WTC11 (cell line): ENCODE measurements at regions not wholly inside any gene's neighbourhood (a gene's known extent, or its start where the extent isn't known, plus 50 kb on each side); places are given as distances from the start of the nearest gene placed in this dataset.

ENCODE experiments used
- ATAC-seq: fragments of 200-7000 bp; cut with Tn5 transposase; 2 replicates; pipeline ENCODE4 v1.10.0; 2021; ENCODE audit warnings: mild to moderate bottlenecking, moderate library complexity
- CTCF ChIA-PET: fragments of 300-600 bp; sonication (Branson Sonifier 250); formaldehyde crosslinking; loops from one replicate; lab custom pipeline; 2021; ENCODE audit warnings: antibody characterized with exemption; lab: Charles Lee
- POLR2A ChIA-PET: fragments of 350-600 bp; sonication (Branson Sonifier 250); formaldehyde crosslinking; loops from one replicate; lab custom pipeline; 2021; ENCODE audit warnings: antibody characterized with exemption; lab: Charles Lee
- DNase-seq: peaks from one replicate; pipeline ENCODE4 v3.0.0; 2021; ENCODE audit warnings: low spot score
- H3K27ac Mint-ChIP-seq: 2 replicates; pipeline ENCODE4 v1.8.0; 2021; ENCODE audit warnings: mixed read lengths
- H3K27me3 Mint-ChIP-seq: 2 replicates; pipeline ENCODE4 v1.8.0; 2021; ENCODE audit warnings: low read depth, mild to moderate bottlenecking, moderate library complexity, mixed read lengths
- H3K36me3 Mint-ChIP-seq: 2 replicates; pipeline ENCODE4 v1.8.0; 2021; ENCODE audit warnings: mixed read lengths
- H3K4me1 Mint-ChIP-seq: 2 replicates; pipeline ENCODE4 v1.8.0; 2022; ENCODE audit warnings: mixed read lengths
- H3K4me3 Mint-ChIP-seq: 2 replicates; pipeline ENCODE4 v1.8.0; 2021; ENCODE audit warnings: mild to moderate bottlenecking, moderate library complexity, mixed read lengths
- H3K9me3 Mint-ChIP-seq: 2 replicates; pipeline ENCODE4 v1.8.0; 2021; ENCODE audit warnings: mixed read lengths
- ATF3 ChIP-seq: sonication (generic); formaldehyde crosslinking; conservative IDR thresholded peaks from 2 replicates; pipeline ENCODE4 v1.8.1; 2022; ENCODE audit warnings: mild to moderate bottlenecking, missing genetic modification reagents
- ELF4 ChIP-seq: sonication (generic); formaldehyde crosslinking; IDR thresholded peaks from 2 replicates; pipeline ENCODE4 v1.8.1; 2022; ENCODE audit warnings: low read depth, mild to moderate bottlenecking, moderate library complexity, missing genetic modification reagents
- ETV6 ChIP-seq: sonication (generic); formaldehyde crosslinking; IDR thresholded peaks from 2 replicates; pipeline ENCODE4 v1.8.1; 2022; ENCODE audit warnings: mild to moderate bottlenecking, missing genetic modification reagents
- FOXJ3 ChIP-seq: sonication (generic); formaldehyde crosslinking; IDR thresholded peaks from 2 replicates; pipeline ENCODE4 v1.9.0; 2021; ENCODE audit warnings: missing genetic modification reagents, mild to moderate bottlenecking, borderline replicate concordance
- GRHL2 ChIP-seq: fragments of 250-450 bp; sonication (Bioruptor Pico); IDR thresholded peaks from 2 replicates; pipeline ENCODE4 v1.8.0; 2022; ENCODE audit warnings: mild to moderate bottlenecking, moderate library complexity; ENCODE audit not compliant: insufficient replicate concordance, severe bottlenecking
- KAT7 ChIP-seq: sonication (generic); formaldehyde crosslinking; IDR thresholded peaks from 2 replicates; pipeline ENCODE4 v1.8.1; 2023; ENCODE audit warnings: missing genetic modification reagents, mild to moderate bottlenecking, borderline replicate concordance
- MYBL2 ChIP-seq: sonication (generic); formaldehyde crosslinking; IDR thresholded peaks from 2 replicates; pipeline ENCODE4 v1.8.1; 2023; ENCODE audit warnings: mild to moderate bottlenecking, moderate library complexity, missing genetic modification reagents
- NFATC4 ChIP-seq: fragments of 250-450 bp; sonication (Bioruptor Pico); IDR thresholded peaks from 2 replicates; pipeline ENCODE4 v1.9.0; 2021; ENCODE audit warnings: mild to moderate bottlenecking
- NR2C2 ChIP-seq: sonication (generic); formaldehyde crosslinking; IDR thresholded peaks from 2 replicates; pipeline ENCODE4 v1.8.0; 2022; ENCODE audit warnings: mild to moderate bottlenecking, missing genetic modification reagents
- PREB ChIP-seq: sonication (generic); formaldehyde crosslinking; IDR thresholded peaks from 2 replicates; pipeline ENCODE4 v1.8.1; 2022; ENCODE audit warnings: mild to moderate bottlenecking, missing genetic modification reagents, moderate library complexity, borderline replicate concordance
- SMAD4 ChIP-seq: sonication (generic); formaldehyde crosslinking; IDR thresholded peaks from 2 replicates; pipeline ENCODE4 v1.8.0; 2022; ENCODE audit warnings: mild to moderate bottlenecking, missing genetic modification reagents
- SOX15 ChIP-seq: fragments of 250-450 bp; sonication (Bioruptor Pico); IDR thresholded peaks from 2 replicates; pipeline ENCODE4 v1.9.0; 2021; ENCODE audit warnings: mild to moderate bottlenecking
- SP1 ChIP-seq: sonication (generic); formaldehyde crosslinking; conservative IDR thresholded peaks from 2 replicates; pipeline ENCODE4 v1.8.1; 2022; ENCODE audit warnings: missing genetic modification reagents
- USF1 ChIP-seq: sonication (generic); formaldehyde crosslinking; IDR thresholded peaks from 2 replicates; pipeline ENCODE4 v1.8.0; 2022; ENCODE audit warnings: mild to moderate bottlenecking, missing genetic modification reagents
- ZNF138 ChIP-seq: sonication (generic); formaldehyde crosslinking; conservative IDR thresholded peaks from 2 replicates; pipeline ENCODE4 v1.8.1; 2022; ENCODE audit warnings: mild to moderate bottlenecking, moderate library complexity, missing genetic modification reagents
- ZNF416 ChIP-seq: fragments of 250-450 bp; sonication (Bioruptor Pico); IDR thresholded peaks from 2 replicates; pipeline ENCODE4 v1.9.0; 2021; ENCODE audit warnings: mild to moderate bottlenecking, inconsistent platforms
- ZNF423 ChIP-seq: fragments of 250-450 bp; sonication (Bioruptor Pico); IDR thresholded peaks from 2 replicates; pipeline ENCODE4 v2.1.2; 2022; ENCODE audit warnings: mild to moderate bottlenecking, moderate library complexity
- ZNF425 ChIP-seq: fragments of 250-450 bp; sonication (Bioruptor Pico); conservative IDR thresholded peaks from 2 replicates; pipeline ENCODE4 v1.9.0; 2021; ENCODE audit warnings: mild to moderate bottlenecking
- TF ChIP-seq, protein P1 (sequence below): sonication (generic); formaldehyde crosslinking; IDR thresholded peaks from 2 replicates; pipeline ENCODE4 v1.8.1; 2022; ENCODE audit warnings: mild to moderate bottlenecking, moderate library complexity, missing genetic modification reagents
- TF ChIP-seq, protein P2 (sequence below): sonication (generic); formaldehyde crosslinking; IDR thresholded peaks from 2 replicates; pipeline ENCODE4 v1.8.0; 2022; ENCODE audit warnings: missing genetic modification reagents
- TF ChIP-seq, protein P3 (sequence below): fragments of 250-450 bp; sonication (Bioruptor Pico); IDR thresholded peaks from 2 replicates; pipeline ENCODE4 v2.1.2; 2022; ENCODE audit warnings: mild to moderate bottlenecking, moderate library complexity
- TF ChIP-seq, protein P4 (sequence below): sonication (generic); formaldehyde crosslinking; IDR thresholded peaks from 2 replicates; pipeline ENCODE4 v1.8.0; 2023; ENCODE audit warnings: missing genetic modification reagents, mild to moderate bottlenecking, borderline replicate concordance

DNA sequence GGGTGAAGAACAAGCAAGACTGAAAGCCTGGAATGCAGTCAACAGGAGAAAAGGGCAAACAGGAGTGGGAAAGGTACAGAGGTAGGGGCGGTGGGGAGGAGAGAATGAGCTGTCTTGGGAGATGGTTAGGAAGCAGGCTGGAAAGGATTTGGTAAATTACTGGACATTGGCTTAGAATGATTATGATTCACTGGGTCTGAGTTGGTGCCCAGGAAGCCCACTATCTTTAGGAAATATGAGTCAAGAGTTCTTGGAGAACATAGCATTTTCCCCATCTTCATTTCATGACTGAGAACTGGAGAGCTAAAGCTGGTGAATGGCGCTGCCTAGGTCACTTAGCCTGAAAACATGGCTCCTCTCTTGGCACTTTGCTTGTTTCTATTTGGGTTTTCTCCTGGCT is 74.7 kb upstream of the C3orf80 start:
- TF ChIP-seq USF1 (no peak), NFATC4 (no peak), ATF3 (no peak), MYBL2 (CRISPR knock-in tag) (no peak), SP1 (CRISPR knock-in tag) (no peak), SOX15 (no peak), ELF4 (CRISPR knock-in tag) (no peak), ZNF425 (CRISPR knock-in tag) (no peak), KAT7 (no peak), SMAD4 (no peak), ZNF138 (CRISPR knock-in tag) (no peak)
- no peak overlapping the region for H3K4me3 Mint-ChIP-seq
- H3K9me3 Mint-ChIP-seq = peaks cover 7% of the 10 kb centered on the region
- H3K27me3 Mint-ChIP-seq = no peaks in the 10 kb centered on the region
- CTCF ChIA-PET = interaction anchor here (0.5 to 1.5 kb wide), 3 partner anchors 17 to 178 kb away, joined by 3 to 4 read pairs (median 3); partner anchors contain the start of gene IL12A
- POLR2A ChIA-PET = no interaction called here
- H3K4me1 Mint-ChIP-seq = peaks cover 4% of the 10 kb centered on the region; the same call in 1 of the 2 replicates
- DNase-seq (no peak), ATAC-seq (no peak)
- no peaks in the 10 kb centered on the region for H3K36me3 Mint-ChIP-seq
- H3K27ac Mint-ChIP-seq = no peak overlapping the region

GRCh38 chr3:160152638-160153037 is 72.6 kb upstream of the C3orf80 start:
- no peaks in the 10 kb centered on the region for H3K27me3 Mint-ChIP-seq
- CTCF ChIA-PET = no interaction called here
- TF ChIP-seq NR2C2 (no peak), ETV6 (no peak), ZNF423 (no peak), GRHL2 (CRISPR knock-in tag) (no peak), PREB (CRISPR knock-in tag) (no peak), NFATC4 (no peak), ZNF416 (CRISPR knock-in tag) (no peak), FOXJ3 (no peak)
- TF ChIP-seq, protein P1, sequence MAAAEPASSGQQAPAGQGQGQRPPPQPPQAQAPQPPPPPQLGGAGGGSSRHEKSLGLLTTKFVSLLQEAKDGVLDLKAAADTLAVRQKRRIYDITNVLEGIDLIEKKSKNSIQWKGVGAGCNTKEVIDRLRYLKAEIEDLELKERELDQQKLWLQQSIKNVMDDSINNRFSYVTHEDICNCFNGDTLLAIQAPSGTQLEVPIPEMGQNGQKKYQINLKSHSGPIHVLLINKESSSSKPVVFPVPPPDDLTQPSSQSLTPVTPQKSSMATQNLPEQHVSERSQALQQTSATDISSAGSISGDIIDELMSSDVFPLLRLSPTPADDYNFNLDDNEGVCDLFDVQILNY (CRISPR knock-in tag) = no peak
- TF ChIP-seq, protein P2, sequence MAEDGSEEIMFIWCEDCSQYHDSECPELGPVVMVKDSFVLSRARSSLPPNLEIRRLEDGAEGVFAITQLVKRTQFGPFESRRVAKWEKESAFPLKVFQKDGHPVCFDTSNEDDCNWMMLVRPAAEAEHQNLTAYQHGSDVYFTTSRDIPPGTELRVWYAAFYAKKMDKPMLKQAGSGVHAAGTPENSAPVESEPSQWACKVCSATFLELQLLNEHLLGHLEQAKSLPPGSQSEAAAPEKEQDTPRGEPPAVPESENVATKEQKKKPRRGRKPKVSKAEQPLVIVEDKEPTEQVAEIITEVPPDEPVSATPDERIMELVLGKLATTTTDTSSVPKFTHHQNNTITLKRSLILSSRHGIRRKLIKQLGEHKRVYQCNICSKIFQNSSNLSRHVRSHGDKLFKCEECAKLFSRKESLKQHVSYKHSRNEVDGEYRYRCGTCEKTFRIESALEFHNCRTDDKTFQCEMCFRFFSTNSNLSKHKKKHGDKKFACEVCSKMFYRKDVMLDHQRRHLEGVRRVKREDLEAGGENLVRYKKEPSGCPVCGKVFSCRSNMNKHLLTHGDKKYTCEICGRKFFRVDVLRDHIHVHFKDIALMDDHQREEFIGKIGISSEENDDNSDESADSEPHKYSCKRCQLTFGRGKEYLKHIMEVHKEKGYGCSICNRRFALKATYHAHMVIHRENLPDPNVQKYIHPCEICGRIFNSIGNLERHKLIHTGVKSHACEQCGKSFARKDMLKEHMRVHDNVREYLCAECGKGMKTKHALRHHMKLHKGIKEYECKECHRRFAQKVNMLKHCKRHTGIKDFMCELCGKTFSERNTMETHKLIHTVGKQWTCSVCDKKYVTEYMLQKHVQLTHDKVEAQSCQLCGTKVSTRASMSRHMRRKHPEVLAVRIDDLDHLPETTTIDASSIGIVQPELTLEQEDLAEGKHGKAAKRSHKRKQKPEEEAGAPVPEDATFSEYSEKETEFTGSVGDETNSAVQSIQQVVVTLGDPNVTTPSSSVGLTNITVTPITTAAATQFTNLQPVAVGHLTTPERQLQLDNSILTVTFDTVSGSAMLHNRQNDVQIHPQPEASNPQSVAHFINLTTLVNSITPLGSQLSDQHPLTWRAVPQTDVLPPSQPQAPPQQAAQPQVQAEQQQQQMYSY (CRISPR knock-in tag) = no peak
- TF ChIP-seq, protein P3, sequence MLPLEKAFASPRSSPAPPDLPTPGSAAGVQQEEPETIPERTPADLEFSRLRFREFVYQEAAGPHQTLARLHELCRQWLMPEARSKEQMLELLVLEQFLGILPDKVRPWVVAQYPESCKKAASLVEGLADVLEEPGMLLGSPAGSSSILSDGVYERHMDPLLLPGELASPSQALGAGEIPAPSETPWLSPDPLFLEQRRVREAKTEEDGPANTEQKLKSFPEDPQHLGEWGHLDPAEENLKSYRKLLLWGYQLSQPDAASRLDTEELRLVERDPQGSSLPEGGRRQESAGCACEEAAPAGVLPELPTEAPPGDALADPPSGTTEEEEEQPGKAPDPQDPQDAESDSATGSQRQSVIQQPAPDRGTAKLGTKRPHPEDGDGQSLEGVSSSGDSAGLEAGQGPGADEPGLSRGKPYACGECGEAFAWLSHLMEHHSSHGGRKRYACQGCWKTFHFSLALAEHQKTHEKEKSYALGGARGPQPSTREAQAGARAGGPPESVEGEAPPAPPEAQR (CRISPR knock-in tag) = no peak
- TF ChIP-seq, protein P4, sequence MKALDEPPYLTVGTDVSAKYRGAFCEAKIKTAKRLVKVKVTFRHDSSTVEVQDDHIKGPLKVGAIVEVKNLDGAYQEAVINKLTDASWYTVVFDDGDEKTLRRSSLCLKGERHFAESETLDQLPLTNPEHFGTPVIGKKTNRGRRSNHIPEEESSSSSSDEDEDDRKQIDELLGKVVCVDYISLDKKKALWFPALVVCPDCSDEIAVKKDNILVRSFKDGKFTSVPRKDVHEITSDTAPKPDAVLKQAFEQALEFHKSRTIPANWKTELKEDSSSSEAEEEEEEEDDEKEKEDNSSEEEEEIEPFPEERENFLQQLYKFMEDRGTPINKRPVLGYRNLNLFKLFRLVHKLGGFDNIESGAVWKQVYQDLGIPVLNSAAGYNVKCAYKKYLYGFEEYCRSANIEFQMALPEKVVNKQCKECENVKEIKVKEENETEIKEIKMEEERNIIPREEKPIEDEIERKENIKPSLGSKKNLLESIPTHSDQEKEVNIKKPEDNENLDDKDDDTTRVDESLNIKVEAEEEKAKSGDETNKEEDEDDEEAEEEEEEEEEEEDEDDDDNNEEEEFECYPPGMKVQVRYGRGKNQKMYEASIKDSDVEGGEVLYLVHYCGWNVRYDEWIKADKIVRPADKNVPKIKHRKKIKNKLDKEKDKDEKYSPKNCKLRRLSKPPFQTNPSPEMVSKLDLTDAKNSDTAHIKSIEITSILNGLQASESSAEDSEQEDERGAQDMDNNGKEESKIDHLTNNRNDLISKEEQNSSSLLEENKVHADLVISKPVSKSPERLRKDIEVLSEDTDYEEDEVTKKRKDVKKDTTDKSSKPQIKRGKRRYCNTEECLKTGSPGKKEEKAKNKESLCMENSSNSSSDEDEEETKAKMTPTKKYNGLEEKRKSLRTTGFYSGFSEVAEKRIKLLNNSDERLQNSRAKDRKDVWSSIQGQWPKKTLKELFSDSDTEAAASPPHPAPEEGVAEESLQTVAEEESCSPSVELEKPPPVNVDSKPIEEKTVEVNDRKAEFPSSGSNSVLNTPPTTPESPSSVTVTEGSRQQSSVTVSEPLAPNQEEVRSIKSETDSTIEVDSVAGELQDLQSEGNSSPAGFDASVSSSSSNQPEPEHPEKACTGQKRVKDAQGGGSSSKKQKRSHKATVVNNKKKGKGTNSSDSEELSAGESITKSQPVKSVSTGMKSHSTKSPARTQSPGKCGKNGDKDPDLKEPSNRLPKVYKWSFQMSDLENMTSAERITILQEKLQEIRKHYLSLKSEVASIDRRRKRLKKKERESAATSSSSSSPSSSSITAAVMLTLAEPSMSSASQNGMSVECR = no peak

More at GRCh38 chr3:160152638-160153037, 72.6 kb upstream of the C3orf80 start:
- Mint-ChIP-seq H3K27ac (no peak overlapping the region), H3K4me3 (no peak overlapping the region), H3K9me3 (peaks cover 2% of the 10 kb centered on the region), H3K36me3 (no peaks in the 10 kb centered on the region), H3K4me1 (peaks cover 4% of the 10 kb centered on the region; the same call in 1 of the 2 replicates)
- POLR2A ChIA-PET = no interaction called here
- ATAC-seq = no peak
- no peak for DNase-seq
